ENCODE measurements at regions not wholly inside any gene's neighbourhood (a gene's known extent, or its start where the extent isn't known, plus 50 kb on each side); places are given as distances from the start of the nearest gene placed in this dataset.
"Not testable (repeated sequence)": the region's sequence is repeated elsewhere in the genome, so short reads cannot be mapped to it uniquely, and the experiment has no call there.

- Mint-ChIP-seq H3K27ac (no peak overlapping the region), H3K9me3 (peaks cover 0 to 5% (median 4%) of the 10 kb centered on the region in 3 donors), H3K27me3 (no peaks in the 10 kb centered on the region), H3K36me3 (no peaks in the 10 kb centered on the region), H3K4me3 (no peak overlapping the region), H3K4me1 (no peaks in the 10 kb centered on the region)
These were observed 204.8 kb downstream of the KCNK2 start for GRCh38 chr1:215287362-215287761.

GRCh38 chr1:215290018-215290417 lies 207.5 kb downstream of the KCNK2 start:
- peaks cover 2 to 15% (median 11%) of the 10 kb centered on the region in 3 donors for H3K9me3 Mint-ChIP-seq
- H3K27me3 Mint-ChIP-seq: no peaks in the 10 kb centered on the region
- no peak overlapping the region for H3K27ac Mint-ChIP-seq
- no peak overlapping the region for H3K4me3 Mint-ChIP-seq
- no peaks in the 10 kb centered on the region for H3K36me3 Mint-ChIP-seq
- no peaks in the 10 kb centered on the region for H3K4me1 Mint-ChIP-seq

GRCh38 chr1:215292932-215293331 lies 210.4 kb downstream of the KCNK2 start:
- H3K27me3 Mint-ChIP-seq: no peaks in the 10 kb centered on the region
- no peak overlapping the region for H3K27ac Mint-ChIP-seq
- no peaks in the 10 kb centered on the region for H3K4me1 Mint-ChIP-seq
- peaks cover 2% of the 10 kb centered on the region for H3K36me3 Mint-ChIP-seq
- peaks cover 4 to 26% (median 12%) of the 10 kb centered on the region in 3 donors for H3K9me3 Mint-ChIP-seq
- H3K4me3 Mint-ChIP-seq: no peak overlapping the region

GRCh38 chr1:215306426-215306825 lies 223.9 kb downstream of the KCNK2 start:
- Mint-ChIP-seq H3K9me3 (peaks cover 0 to 9% (median 0%) of the 10 kb centered on the region in 3 donors), H3K4me3 (no peak overlapping the region), H3K27ac (no peak overlapping the region), H3K27me3 (no peaks in the 10 kb centered on the region), H3K4me1 (no peaks in the 10 kb centered on the region), H3K36me3 (no peaks in the 10 kb centered on the region)

- Mint-ChIP-seq H3K4me1 (no peaks in the 10 kb centered on the region), H3K4me3 (no peak overlapping the region), H3K27ac (no peak overlapping the region), H3K9me3 (peaks cover 3 to 5% (median 5%) of the 10 kb centered on the region in 3 donors), H3K36me3 (peaks cover 2% of the 10 kb centered on the region), H3K27me3 (no peaks in the 10 kb centered on the region)
These were observed 239.3 kb downstream of the KCNK2 start for GRCh38 chr1:215321802-215322201.

- not testable (repeated sequence) for H3K4me3 Mint-ChIP-seq, H3K4me1 Mint-ChIP-seq, H3K27ac Mint-ChIP-seq, H3K9me3 Mint-ChIP-seq, H3K36me3 Mint-ChIP-seq, H3K27me3 Mint-ChIP-seq
These were observed 241.5 kb downstream of the KCNK2 start for GRCh38 chr1:215323992-215324391.

- Mint-ChIP-seq H3K27me3 (no peaks in the 10 kb centered on the region), H3K36me3 (no peaks in the 10 kb centered on the region), H3K9me3 (peaks cover 0 to 3% (median 0%) of the 10 kb centered on the region in 3 donors), H3K4me3 (no peak overlapping the region), H3K27ac (no peak overlapping the region), H3K4me1 (no peaks in the 10 kb centered on the region)
These were observed 236.7 kb upstream of the KCTD3 start for GRCh38 chr1:215330426-215330825.

- peaks cover 0 to 3% (median 1%) of the 10 kb centered on the region in 3 donors for H3K9me3 Mint-ChIP-seq
- H3K27ac Mint-ChIP-seq: no peak overlapping the region
- no peaks in the 10 kb centered on the region for H3K27me3 Mint-ChIP-seq
- no peaks in the 10 kb centered on the region for H3K4me1 Mint-ChIP-seq
- no peak overlapping the region for H3K4me3 Mint-ChIP-seq
- no peaks in the 10 kb centered on the region for H3K36me3 Mint-ChIP-seq
These were observed 222.6 kb upstream of the KCTD3 start for GRCh38 chr1:215344539-215344938.

GRCh38 chr1:215345208-215345607 lies 221.9 kb upstream of the KCTD3 start:
- no peaks in the 10 kb centered on the region for H3K27me3 Mint-ChIP-seq
- H3K9me3 Mint-ChIP-seq: peaks cover under 1 to 3% (median 1%) of the 10 kb centered on the region in 3 donors
- no peaks in the 10 kb centered on the region for H3K36me3 Mint-ChIP-seq
- H3K4me3 Mint-ChIP-seq: no peak overlapping the region
- no peaks in the 10 kb centered on the region for H3K4me1 Mint-ChIP-seq
- H3K27ac Mint-ChIP-seq: no peak overlapping the region

GRCh38 chr1:215345766-215346165 lies 221.3 kb upstream of the KCTD3 start:
- Mint-ChIP-seq H3K27ac (no peak overlapping the region), H3K27me3 (no peaks in the 10 kb centered on the region), H3K4me3 (no peak overlapping the region), H3K9me3 (peaks cover 1 to 4% (median 3%) of the 10 kb centered on the region in 3 donors), H3K4me1 (no peaks in the 10 kb centered on the region), H3K36me3 (no peaks in the 10 kb centered on the region)

- Mint-ChIP-seq H3K27me3 (no peaks in the 10 kb centered on the region), H3K4me1 (no peaks in the 10 kb centered on the region), H3K36me3 (no peaks in the 10 kb centered on the region), H3K4me3 (no peak overlapping the region), H3K9me3 (peaks cover 3 to 13% (median 4%) of the 10 kb centered on the region in 3 donors), H3K27ac (no peak overlapping the region)
These were observed 209.2 kb upstream of the KCTD3 start for GRCh38 chr1:215357901-215358300.

- Mint-ChIP-seq H3K36me3 (no peaks in the 10 kb centered on the region), H3K4me1 (no peaks in the 10 kb centered on the region), H3K27ac (no peak overlapping the region), H3K4me3 (no peak overlapping the region), H3K27me3 (no peaks in the 10 kb centered on the region), H3K9me3 (peaks cover 1 to 13% (median 3%) of the 10 kb centered on the region in 3 donors)
These were observed 208.7 kb upstream of the KCTD3 start for GRCh38 chr1:215358356-215358755.

- H3K4me3 Mint-ChIP-seq: no peak overlapping the region
- no peaks in the 10 kb centered on the region for H3K27me3 Mint-ChIP-seq
- no peak overlapping the region for H3K27ac Mint-ChIP-seq
- peaks cover 1 to 9% (median 6%) of the 10 kb centered on the region in 3 donors for H3K9me3 Mint-ChIP-seq
- no peaks in the 10 kb centered on the region for H3K36me3 Mint-ChIP-seq
- no peaks in the 10 kb centered on the region for H3K4me1 Mint-ChIP-seq
These were observed 207.1 kb upstream of the KCTD3 start for GRCh38 chr1:215360031-215360430.

GRCh38 chr1:215360758-215361157 lies 206.3 kb upstream of the KCTD3 start:
- no peak overlapping the region for H3K27ac Mint-ChIP-seq
- H3K4me3 Mint-ChIP-seq: no peak overlapping the region
- peaks cover 1 to 9% (median 6%) of the 10 kb centered on the region in 3 donors for H3K9me3 Mint-ChIP-seq
- no peaks in the 10 kb centered on the region for H3K36me3 Mint-ChIP-seq
- no peaks in the 10 kb centered on the region for H3K27me3 Mint-ChIP-seq
- H3K4me1 Mint-ChIP-seq: no peaks in the 10 kb centered on the region

- H3K27ac Mint-ChIP-seq: no peak overlapping the region
- peaks cover 0 to 4% (median 1%) of the 10 kb centered on the region in 3 donors for H3K9me3 Mint-ChIP-seq
- no peaks in the 10 kb centered on the region for H3K36me3 Mint-ChIP-seq
- no peaks in the 10 kb centered on the region for H3K27me3 Mint-ChIP-seq
- no peak overlapping the region for H3K4me3 Mint-ChIP-seq
- no peaks in the 10 kb centered on the region for H3K4me1 Mint-ChIP-seq
These were observed 191.7 kb upstream of the KCTD3 start for GRCh38 chr1:215375381-215375780.

GRCh38 chr1:215376544-215377264 lies 190.4 kb upstream of the KCTD3 start:
- Mint-ChIP-seq H3K9me3 (peaks cover 0 to 1% (median 0%) of the 10 kb centered on the region in 3 donors), H3K36me3 (no peaks in the 10 kb centered on the region), H3K27me3 (no peaks in the 10 kb centered on the region), H3K27ac (no peak overlapping the region), H3K4me1 (no peaks in the 10 kb centered on the region), H3K4me3 (no peak overlapping the region)

Data from IgD-negative memory B cell (primary cell).